ENCODE measurements at regions not wholly inside any gene's neighbourhood (a gene's known extent, or its start where the extent isn't known, plus 50 kb on each side); places are given as distances from the start of the nearest gene placed in this dataset.

DNA sequence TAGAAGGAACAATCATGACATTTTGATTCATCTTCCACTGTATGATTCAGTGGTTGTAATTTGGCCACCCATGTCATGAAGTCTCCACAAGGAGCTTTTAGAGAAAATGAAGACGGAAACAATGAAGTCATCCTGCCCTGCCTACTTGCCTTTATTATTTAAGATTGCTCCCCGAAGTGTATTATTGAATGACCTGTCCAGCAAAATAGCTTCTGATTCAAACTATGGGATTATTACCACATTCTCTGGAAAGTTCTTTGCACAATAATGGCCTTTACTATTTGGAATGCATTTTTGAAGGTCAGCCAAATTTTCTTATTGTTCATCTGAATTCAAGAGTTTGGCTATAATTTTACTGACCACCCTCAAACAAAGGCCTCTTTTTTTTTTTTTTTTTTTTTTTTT is 77.8 kb upstream of the RFC3 start:
- H2BK120ac ChIP-seq (ENCODE audit: insufficient read depth, low read length, poor library complexity) = no peak overlapping the region
- H3K23ac ChIP-seq (ENCODE audit: low read length) = no peak overlapping the region
- no peak overlapping the region for H3K4me2 ChIP-seq (ENCODE audit: low read length)
- H3K14ac ChIP-seq (ENCODE audit: low read length) = no peak overlapping the region
- H2BK12ac ChIP-seq (ENCODE audit: low read length) = no peak overlapping the region
- H3K9ac ChIP-seq (ENCODE audit: low read length) = no peak overlapping the region
- peaks cover 1% of the 10 kb centered on the region for H3K9me3 ChIP-seq (ENCODE audit: insufficient read depth, low read depth, low read length)
- no peak overlapping the region for H3K27ac ChIP-seq (ENCODE audit: low read depth, low read length)
- H2BK5ac ChIP-seq (ENCODE audit: low read depth, low read length, poor library complexity) = no peak overlapping the region
- H4K12ac ChIP-seq (ENCODE audit: low read depth, low read length) = no peak overlapping the region
- H2AFZ ChIP-seq (ENCODE audit: insufficient read depth, low read length, poor library complexity) = no peak overlapping the region
- H4K8ac ChIP-seq (ENCODE audit: low read depth, low read length) = no peak overlapping the region
- no peaks in the 10 kb centered on the region for H3K79me1 ChIP-seq (ENCODE audit: low read length)
- no peaks in the 10 kb centered on the region for H3K36me3 ChIP-seq (ENCODE audit: control insufficient read depth in 1 of 2, insufficient read depth in 2 of 2, low read length in 2 of 2)
- H3K27me3 ChIP-seq (ENCODE audit: insufficient read depth, low read length) = no peaks in the 10 kb centered on the region
- H3K4ac ChIP-seq (ENCODE audit: low read depth, low read length) = no peak overlapping the region
- no peak overlapping the region for H2AK5ac ChIP-seq (ENCODE audit: low read length)
- no peaks in the 10 kb centered on the region for H3K79me2 ChIP-seq (ENCODE audit: control insufficient read depth, insufficient read depth, low read length, poor library complexity)
- no peak for DNase-seq
- H4K91ac ChIP-seq (ENCODE audit: low read depth, low read length) = no peak overlapping the region
- no peak overlapping the region for H3K18ac ChIP-seq (ENCODE audit: low read length)
- peaks cover 0 to 6% of the 10 kb centered on the region in 2 experiments for H3K4me1 ChIP-seq (ENCODE audit: control insufficient read depth in 1 of 2, insufficient read depth in 2 of 2, low read length in 2 of 2)
- WGBS (ENCODE audit: extremely low coverage, insufficient coverage, insufficient read length) = no CpG with 5 or more reads among the region's 2 CpGs
- H3K4me3 ChIP-seq (ENCODE audit: low read depth, low read length) = no peak overlapping the region

GRCh38 chr13:33742321-33742720 is 75.6 kb upstream of the RFC3 start:
- Histone ChIP-seq H4K91ac (ENCODE audit: low read depth, low read length) (no peak overlapping the region), H4K8ac (ENCODE audit: low read depth, low read length) (no peak overlapping the region), H3K9me3 (ENCODE audit: insufficient read depth, low read depth, low read length) (no peaks in the 10 kb centered on the region), H3K36me3 (ENCODE audit: control insufficient read depth in 1 of 2, insufficient read depth in 2 of 2, low read length in 2 of 2) (no peaks in the 10 kb centered on the region), H2AK5ac (ENCODE audit: low read length) (no peak overlapping the region), H3K14ac (ENCODE audit: low read length) (no peak overlapping the region), H2BK120ac (ENCODE audit: insufficient read depth, low read length, poor library complexity) (no peak overlapping the region), H3K18ac (ENCODE audit: low read length) (no peak overlapping the region), H3K9ac (ENCODE audit: low read length) (no peak overlapping the region), H3K23ac (ENCODE audit: low read length) (no peak overlapping the region), H3K79me1 (ENCODE audit: low read length) (no peaks in the 10 kb centered on the region), H3K27me3 (ENCODE audit: insufficient read depth, low read length) (no peaks in the 10 kb centered on the region), H3K4me3 (ENCODE audit: low read depth, low read length) (no peak overlapping the region), H2BK12ac (ENCODE audit: low read length) (no peak overlapping the region), H3K4me2 (ENCODE audit: low read length) (no peak overlapping the region), H3K4me1 (ENCODE audit: control insufficient read depth in 1 of 2, insufficient read depth in 2 of 2, low read length in 2 of 2) (peaks cover 0 to 6% of the 10 kb centered on the region in 2 experiments), H3K27ac (ENCODE audit: low read depth, low read length) (no peak overlapping the region), H3K4ac (ENCODE audit: low read depth, low read length) (no peak overlapping the region), H4K12ac (ENCODE audit: low read depth, low read length) (no peak overlapping the region), H3K79me2 (ENCODE audit: control insufficient read depth, insufficient read depth, low read length, poor library complexity) (no peaks in the 10 kb centered on the region), H2BK5ac (ENCODE audit: low read depth, low read length, poor library complexity) (no peak overlapping the region), H2AFZ (ENCODE audit: insufficient read depth, low read length, poor library complexity) (no peak overlapping the region)
- no peak for DNase-seq
- no CpG with 5 or more reads among the region's 4 CpGs for WGBS (ENCODE audit: extremely low coverage, insufficient coverage, insufficient read length)

GRCh38 chr13:33743438-33744368 is 74.2 kb upstream of the RFC3 start:
- Histone ChIP-seq H3K4me3 (ENCODE audit: low read depth, low read length) (no peak overlapping the region), H3K36me3 (ENCODE audit: control insufficient read depth in 1 of 2, insufficient read depth in 2 of 2, low read length in 2 of 2) (no peaks in the 10 kb centered on the region), H3K79me1 (ENCODE audit: low read length) (no peaks in the 10 kb centered on the region), H3K4ac (ENCODE audit: low read depth, low read length) (no peak overlapping the region), H3K27me3 (ENCODE audit: insufficient read depth, low read length) (no peaks in the 10 kb centered on the region), H3K9ac (ENCODE audit: low read length) (no peak overlapping the region), H3K27ac (ENCODE audit: low read depth, low read length) (no peak overlapping the region), H2BK5ac (ENCODE audit: low read depth, low read length, poor library complexity) (no peak overlapping the region), H3K23ac (ENCODE audit: low read length) (no peak overlapping the region), H3K14ac (ENCODE audit: low read length) (no peak overlapping the region), H2BK120ac (ENCODE audit: insufficient read depth, low read length, poor library complexity) (no peak overlapping the region), H2AK5ac (ENCODE audit: low read length) (no peak overlapping the region), H3K9me3 (ENCODE audit: insufficient read depth, low read depth, low read length) (no peaks in the 10 kb centered on the region), H4K12ac (ENCODE audit: low read depth, low read length) (no peak overlapping the region), H2BK12ac (ENCODE audit: low read length) (no peak overlapping the region), H2AFZ (ENCODE audit: insufficient read depth, low read length, poor library complexity) (peak overlapping the region; percentile 8), H4K8ac (ENCODE audit: low read depth, low read length) (no peak overlapping the region), H4K91ac (ENCODE audit: low read depth, low read length) (peak overlapping the region; percentile 27), H3K18ac (ENCODE audit: low read length) (no peak overlapping the region), H3K4me2 (ENCODE audit: low read length) (no peak overlapping the region), H3K4me1 (ENCODE audit: control insufficient read depth in 1 of 2, insufficient read depth in 2 of 2, low read length in 2 of 2) (peaks cover 0 to 6% of the 10 kb centered on the region in 2 experiments), H3K79me2 (ENCODE audit: control insufficient read depth, insufficient read depth, low read length, poor library complexity) (no peaks in the 10 kb centered on the region)
- no CpG with 5 or more reads among the region's 6 CpGs for WGBS (ENCODE audit: extremely low coverage, insufficient coverage, insufficient read length)
- DNase-seq = peak; percentile 15 to 52

DNA sequence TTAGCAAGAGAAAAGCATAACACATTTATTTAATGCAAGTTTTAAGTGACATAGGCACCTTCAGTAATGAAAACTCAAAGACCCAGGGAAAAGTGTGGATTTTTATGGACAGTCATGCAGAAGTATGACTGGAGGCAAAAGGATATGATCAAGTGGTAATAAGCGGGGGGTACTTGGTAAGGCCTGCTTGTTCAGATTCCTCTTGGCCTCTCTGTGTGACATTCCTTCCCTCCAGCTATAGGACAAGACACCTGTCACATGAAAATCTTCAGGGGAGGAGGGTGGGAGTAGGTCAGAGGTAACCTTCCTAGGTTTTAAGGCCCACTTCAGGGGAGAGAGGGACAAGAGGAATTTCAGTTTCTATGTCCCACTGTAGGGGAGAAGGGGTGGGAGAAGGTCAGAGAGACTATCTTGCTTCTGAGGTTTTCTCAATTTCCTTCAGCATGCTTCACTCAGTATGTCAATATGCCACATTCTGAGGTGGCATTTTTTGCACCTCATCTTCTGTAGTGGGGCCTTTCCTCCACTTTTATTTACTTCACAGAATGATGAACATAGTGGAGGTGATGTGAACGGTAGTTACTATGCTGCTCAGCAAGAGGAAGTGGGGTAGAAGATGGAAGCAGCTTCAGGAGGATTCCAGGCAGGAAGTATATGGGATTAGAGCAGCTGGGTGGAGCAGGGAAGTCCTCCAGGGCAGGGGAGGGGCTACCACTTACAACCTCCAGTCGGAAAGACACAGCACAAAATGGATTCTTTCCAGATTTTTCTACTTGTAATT is 73.2 kb upstream of the RFC3 start:
- no peaks in the 10 kb centered on the region for H3K9me3 ChIP-seq (ENCODE audit: insufficient read depth, low read depth, low read length)
- no peaks in the 10 kb centered on the region for H3K36me3 ChIP-seq (ENCODE audit: control insufficient read depth in 1 of 2, insufficient read depth in 2 of 2, low read length in 2 of 2)
- no peak overlapping the region for H3K23ac ChIP-seq (ENCODE audit: low read length)
- no peaks in the 10 kb centered on the region for H3K79me1 ChIP-seq (ENCODE audit: low read length)
- no peaks in the 10 kb centered on the region for H3K27me3 ChIP-seq (ENCODE audit: insufficient read depth, low read length)
- no peak overlapping the region for H3K18ac ChIP-seq (ENCODE audit: low read length)
- peak; percentile 27 to 59 for DNase-seq
- H2AFZ ChIP-seq (ENCODE audit: insufficient read depth, low read length, poor library complexity) = no peak overlapping the region
- H2BK5ac ChIP-seq (ENCODE audit: low read depth, low read length, poor library complexity) = no peak overlapping the region
- H3K4me3 ChIP-seq (ENCODE audit: low read depth, low read length) = no peak overlapping the region
- H3K4me1 ChIP-seq (ENCODE audit: control insufficient read depth in 1 of 2, insufficient read depth in 2 of 2, low read length in 2 of 2) = peaks cover 0 to 6% of the 10 kb centered on the region in 2 experiments
- H4K91ac ChIP-seq (ENCODE audit: low read depth, low read length) = no peak overlapping the region
- no peak overlapping the region for H2BK120ac ChIP-seq (ENCODE audit: insufficient read depth, low read length, poor library complexity)
- no CpG with 5 or more reads among the region's 3 CpGs for WGBS (ENCODE audit: extremely low coverage, insufficient coverage, insufficient read length)
- H3K4me2 ChIP-seq (ENCODE audit: low read length) = no peak overlapping the region
- no peaks in the 10 kb centered on the region for H3K79me2 ChIP-seq (ENCODE audit: control insufficient read depth, insufficient read depth, low read length, poor library complexity)
- H3K9ac ChIP-seq (ENCODE audit: low read length) = no peak overlapping the region
- H2BK12ac ChIP-seq (ENCODE audit: low read length) = no peak overlapping the region
- H2AK5ac ChIP-seq (ENCODE audit: low read length) = no peak overlapping the region
- no peak overlapping the region for H3K27ac ChIP-seq (ENCODE audit: low read depth, low read length)
- H4K8ac ChIP-seq (ENCODE audit: low read depth, low read length) = no peak overlapping the region
- no peak overlapping the region for H4K12ac ChIP-seq (ENCODE audit: low read depth, low read length)
- no peak overlapping the region for H3K14ac ChIP-seq (ENCODE audit: low read length)
- H3K4ac ChIP-seq (ENCODE audit: low read depth, low read length) = no peak overlapping the region

Measured in trophoblast cell (in vitro differentiated cells and primary cell).